ENCODE measurements at regions not wholly inside any gene's neighbourhood (a gene's known extent, or its start where the extent isn't known, plus 50 kb on each side); places are given as distances from the start of the nearest gene placed in this dataset.

GRCh38 chr7:25622695-25623094 is 394.4 kb upstream of the NPVF start:
- Mint-ChIP-seq H3K27me3 (ENCODE audit: unreplicated experiment) (peaks cover 2% of the 10 kb centered on the region), H3K4me3 (ENCODE audit: unreplicated experiment) (no peak overlapping the region), H3K4me1 (ENCODE audit: unreplicated experiment) (peaks cover 15% of the 10 kb centered on the region), H3K36me3 (ENCODE audit: low read depth, unreplicated experiment) (no peaks in the 10 kb centered on the region), H3K9me3 (ENCODE audit: unreplicated experiment) (no peaks in the 10 kb centered on the region), H3K27ac (ENCODE audit: unreplicated experiment) (no peak overlapping the region)
- DNase-seq (ENCODE audit: low spot score): no peak
- TF ChIP-seq CTCF (IDR thresholded peaks at IDR 0.05; ENCODE audit: unreplicated experiment): no peak

GRCh38 chr7:25624051-25624450 is 395.8 kb upstream of the NPVF start:
- Mint-ChIP-seq H3K9me3 (ENCODE audit: unreplicated experiment) (no peaks in the 10 kb centered on the region), H3K27me3 (ENCODE audit: unreplicated experiment) (peaks cover 2% of the 10 kb centered on the region), H3K36me3 (ENCODE audit: low read depth, unreplicated experiment) (no peaks in the 10 kb centered on the region), H3K27ac (ENCODE audit: unreplicated experiment) (no peak overlapping the region), H3K4me3 (ENCODE audit: unreplicated experiment) (no peak overlapping the region), H3K4me1 (ENCODE audit: unreplicated experiment) (peaks cover 15% of the 10 kb centered on the region)
- no peak for DNase-seq (ENCODE audit: low spot score)
- no peak for TF ChIP-seq CTCF (IDR thresholded peaks at IDR 0.05; ENCODE audit: unreplicated experiment)

- Mint-ChIP-seq H3K27me3 (ENCODE audit: unreplicated experiment) (peaks cover 2% of the 10 kb centered on the region), H3K27ac (ENCODE audit: unreplicated experiment) (no peak overlapping the region), H3K4me3 (ENCODE audit: unreplicated experiment) (no peak overlapping the region), H3K4me1 (ENCODE audit: unreplicated experiment) (peaks cover 15% of the 10 kb centered on the region), H3K36me3 (ENCODE audit: low read depth, unreplicated experiment) (no peaks in the 10 kb centered on the region), H3K9me3 (ENCODE audit: unreplicated experiment) (no peaks in the 10 kb centered on the region)
- no peak for TF ChIP-seq CTCF (IDR thresholded peaks at IDR 0.05; ENCODE audit: unreplicated experiment)
- DNase-seq (ENCODE audit: low spot score): no peak
Observed at GRCh38 chr7:25624833-25625232, 396.5 kb upstream of the NPVF start.

- Mint-ChIP-seq H3K36me3 (ENCODE audit: low read depth, unreplicated experiment) (no peaks in the 10 kb centered on the region), H3K4me3 (ENCODE audit: unreplicated experiment) (no peak overlapping the region), H3K27ac (ENCODE audit: unreplicated experiment) (peak overlapping the region; percentile 65), H3K4me1 (ENCODE audit: unreplicated experiment) (peaks cover 9% of the 10 kb centered on the region), H3K27me3 (ENCODE audit: unreplicated experiment) (peaks cover 2% of the 10 kb centered on the region), H3K9me3 (ENCODE audit: unreplicated experiment) (no peaks in the 10 kb centered on the region)
- TF ChIP-seq CTCF (IDR thresholded peaks at IDR 0.05; ENCODE audit: unreplicated experiment): no peak
- DNase-seq (ENCODE audit: low spot score): no peak
Observed at GRCh38 chr7:25625306-25625992, 397.2 kb upstream of the NPVF start.

GRCh38 chr7:25626451-25627131 is 398.3 kb upstream of the NPVF start:
- Mint-ChIP-seq H3K27ac (ENCODE audit: unreplicated experiment) (no peak overlapping the region), H3K9me3 (ENCODE audit: unreplicated experiment) (no peaks in the 10 kb centered on the region), H3K36me3 (ENCODE audit: low read depth, unreplicated experiment) (no peaks in the 10 kb centered on the region), H3K27me3 (ENCODE audit: unreplicated experiment) (no peaks in the 10 kb centered on the region), H3K4me3 (ENCODE audit: unreplicated experiment) (no peak overlapping the region), H3K4me1 (ENCODE audit: unreplicated experiment) (peaks cover 6% of the 10 kb centered on the region)
- DNase-seq (ENCODE audit: low spot score): no peak
- TF ChIP-seq CTCF (IDR thresholded peaks at IDR 0.05; ENCODE audit: unreplicated experiment): no peak
